Muscle of back (tissue), 3 donors: ENCODE measurements at regions not wholly inside any gene's neighbourhood (a gene's known extent, or its start where the extent isn't known, plus 50 kb on each side); places are given as distances from the start of the nearest gene placed in this dataset.
A peak's percentile ranks its signal among the peaks of the same experiment; 100 is the strongest.
"Not testable (repeated sequence)": the region's sequence is repeated elsewhere in the genome, so short reads cannot be mapped to it uniquely, and the experiment has no call there.

ENCODE experiments used
- DNase-seq, 3 donors: peaks; one replicate each; pipeline versions ENCODE4 v3.0.0 to v3.0.0-alpha.2; 2013

DNA sequence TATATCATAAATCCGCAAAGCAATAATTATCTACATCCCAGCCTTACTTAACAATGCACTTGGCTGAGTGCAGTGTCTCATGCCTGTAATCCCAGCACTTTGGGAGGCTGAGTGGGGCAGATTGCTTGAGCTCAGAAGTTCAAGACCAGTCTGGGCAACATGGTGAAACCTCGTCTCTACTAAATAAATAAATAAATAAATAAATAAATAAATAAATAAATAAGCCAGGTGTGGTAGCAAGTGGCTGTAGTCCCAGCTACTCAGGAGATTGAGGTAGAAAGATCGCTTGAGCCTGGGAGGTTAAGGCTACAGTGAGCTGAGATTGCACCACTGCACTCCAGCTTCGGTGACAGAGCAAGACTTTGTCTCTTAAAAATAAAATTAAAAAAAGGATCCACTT is 898.1 kb downstream of the DNAJB9 start:
- not testable (repeated sequence) for DNase-seq

DNA sequence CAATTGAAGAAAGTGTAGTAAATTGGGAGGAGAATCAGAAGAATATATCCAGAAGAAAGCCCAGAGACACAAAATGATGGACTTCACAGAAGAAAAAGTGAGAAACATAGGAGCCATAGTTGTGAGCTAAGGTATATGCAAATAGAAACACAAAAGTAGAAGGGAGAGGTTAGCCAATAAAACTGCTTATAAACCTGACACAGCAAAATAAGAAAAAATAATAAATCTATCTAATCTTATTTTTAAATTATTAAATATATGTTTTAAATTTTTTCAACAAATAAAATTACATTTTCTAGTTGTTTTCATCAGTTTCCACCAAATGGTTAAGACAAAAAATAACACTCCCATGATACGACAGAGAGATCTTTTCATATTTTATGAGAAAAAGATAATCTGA is 903.5 kb downstream of the DNAJB9 start:
- DNase-seq: no peak

DNA sequence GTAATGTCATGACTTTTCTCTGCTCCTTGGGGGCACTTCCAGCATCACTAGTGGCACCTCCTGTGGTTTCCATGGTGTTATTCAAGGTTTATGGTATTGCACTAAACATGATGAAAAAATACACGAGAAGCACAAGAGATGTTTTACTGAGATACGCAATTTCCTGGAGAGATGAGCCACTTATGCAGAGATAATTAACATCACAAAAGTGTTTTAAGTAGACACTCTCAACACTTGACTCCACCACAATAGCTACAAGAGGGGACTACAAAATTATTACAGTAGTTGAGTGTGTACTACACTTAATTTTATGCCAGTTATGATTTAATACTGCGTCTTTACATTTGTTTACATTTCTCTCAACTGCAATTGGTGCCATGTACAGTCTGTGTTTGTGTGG is 906.7 kb downstream of the DNAJB9 start:
- DNase-seq: no peak

DNA sequence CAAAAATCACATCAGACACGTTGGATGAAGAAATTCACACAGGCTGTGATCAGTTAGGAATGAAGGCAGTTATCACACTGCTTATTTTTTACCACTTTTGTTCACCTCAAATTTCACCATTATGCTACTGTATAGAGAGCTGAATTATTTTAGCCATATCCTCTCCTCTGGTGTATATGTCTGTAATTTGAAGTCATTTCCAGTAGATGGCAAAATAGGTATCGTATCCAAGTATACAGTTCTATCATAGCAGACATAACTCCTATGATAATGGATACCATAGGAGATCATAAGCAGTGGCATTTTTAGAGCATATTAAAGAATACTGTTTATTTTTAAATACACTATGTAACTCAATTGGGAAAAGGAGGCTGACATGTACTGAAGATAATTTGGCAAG is 909.7 kb downstream of the DNAJB9 start:
- peak in 1 of 3 donors; percentile 13 for DNase-seq

DNA sequence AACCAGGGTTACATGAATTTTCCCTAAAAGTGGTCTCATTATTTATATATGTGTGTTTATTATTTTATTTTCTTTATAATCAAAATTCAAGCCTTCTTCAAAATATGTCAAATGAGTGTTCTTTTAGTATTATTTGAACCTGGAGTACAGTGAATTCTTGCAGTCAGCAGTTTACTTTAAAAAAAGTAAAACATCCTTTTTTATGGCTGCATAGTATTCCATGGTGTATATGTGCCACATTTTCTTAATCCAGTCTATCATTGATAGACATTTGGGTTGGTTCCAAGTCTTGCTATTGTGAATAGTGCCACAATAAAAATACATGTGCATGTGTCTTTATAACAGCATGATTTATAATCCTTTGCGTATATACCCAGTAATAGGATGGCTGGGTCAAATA is 920.9 kb downstream of the DNAJB9 start:
- DNase-seq: not testable (repeated sequence)

DNA sequence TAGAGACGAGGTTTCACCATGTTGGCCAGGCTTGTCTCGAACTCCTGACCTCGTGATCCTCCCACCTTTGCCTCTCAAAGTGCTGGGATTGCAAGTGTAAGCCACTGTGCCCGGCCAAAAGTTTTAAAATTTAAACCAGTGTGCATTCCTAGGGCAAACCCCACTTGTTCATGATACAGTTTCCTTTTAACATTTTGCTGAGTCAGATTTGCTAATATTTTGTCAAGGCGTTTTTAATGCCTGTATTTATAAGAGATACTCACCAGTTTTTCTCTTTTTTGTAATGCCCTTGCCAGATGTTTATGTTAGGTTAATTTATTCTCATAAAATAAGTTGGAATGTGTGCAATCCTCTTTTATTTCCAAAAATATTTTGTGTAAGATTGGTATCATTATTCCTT is 927.4 kb downstream of the DNAJB9 start:
- DNase-seq: no peak

DNA sequence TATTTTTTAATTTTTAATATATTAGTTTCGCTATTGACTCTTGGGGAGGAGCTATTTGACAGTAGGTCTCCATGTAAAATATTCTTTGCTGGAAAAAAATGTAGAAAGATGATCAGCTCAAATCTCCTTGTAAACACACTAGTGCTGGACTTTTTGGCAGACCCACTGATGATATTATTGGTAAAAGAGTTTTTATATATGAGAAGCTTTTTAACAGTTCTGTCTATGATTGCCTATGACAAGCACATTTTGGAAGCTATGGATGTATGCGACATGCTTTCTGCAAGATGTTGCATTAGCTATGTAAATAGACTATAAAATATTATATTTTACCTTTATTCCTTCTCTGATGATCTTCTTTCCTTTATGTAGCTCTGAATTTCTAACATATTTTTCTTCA is 928.5 kb downstream of the DNAJB9 start:
- DNase-seq: no peak

DNA sequence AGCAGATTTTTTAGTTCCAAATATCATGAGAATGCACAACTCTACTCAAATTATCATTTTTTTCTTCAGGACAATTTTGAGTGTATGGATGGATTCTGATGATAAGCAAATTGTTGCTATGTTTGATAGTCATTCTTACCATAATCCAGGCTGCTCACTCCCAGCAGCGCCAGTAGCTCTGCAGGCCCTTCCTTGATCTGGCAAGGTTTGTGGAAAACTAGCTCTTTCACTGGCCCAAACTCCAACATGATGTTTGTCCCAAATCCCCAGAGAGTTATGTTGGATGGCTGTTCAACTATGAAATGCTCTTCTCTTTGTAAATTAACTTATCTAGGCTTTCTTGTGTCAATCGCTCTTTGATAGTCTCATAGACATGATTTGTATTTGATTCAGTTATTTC is 933.7 kb downstream of the DNAJB9 start:
- DNase-seq: no peak

DNA sequence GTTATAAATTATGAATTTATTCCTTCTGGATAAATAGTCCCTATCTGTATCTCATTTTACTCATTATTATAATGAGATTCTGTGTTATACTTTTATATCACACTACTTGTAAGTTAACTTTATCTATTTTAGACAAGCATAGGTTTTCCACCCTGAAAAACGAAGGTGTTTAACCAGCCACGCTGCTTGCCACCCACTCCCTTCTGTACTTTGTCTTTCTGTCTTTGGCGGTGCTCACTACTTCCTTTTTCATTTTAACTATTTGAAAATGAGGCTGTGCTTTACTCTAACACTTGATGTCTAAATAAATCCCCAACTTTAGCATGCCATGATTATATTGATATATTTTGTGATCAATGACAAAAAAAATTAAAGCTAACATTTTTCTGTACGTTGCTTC is 952.9 kb downstream of the DNAJB9 start:
- no peak for DNase-seq

DNA sequence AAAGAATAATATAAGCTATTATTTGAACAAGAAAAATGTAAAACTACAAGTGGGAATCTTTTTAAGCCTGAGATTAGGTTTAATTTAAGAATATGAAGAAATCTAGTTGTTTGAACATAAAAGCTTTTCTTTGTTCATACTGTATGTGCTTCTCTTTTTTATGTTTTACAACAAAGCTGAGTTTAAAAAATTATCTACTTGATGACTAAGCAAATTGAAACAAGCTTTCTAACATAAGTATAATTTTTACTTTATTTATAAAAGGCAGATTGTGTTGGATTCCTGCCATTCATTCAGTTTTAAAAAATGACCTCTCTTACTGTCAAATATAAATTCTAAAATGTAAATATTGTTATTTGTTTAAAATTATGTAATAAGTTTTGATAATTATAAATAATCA is 958.2 kb downstream of the DNAJB9 start:
- no peak for DNase-seq

DNA sequence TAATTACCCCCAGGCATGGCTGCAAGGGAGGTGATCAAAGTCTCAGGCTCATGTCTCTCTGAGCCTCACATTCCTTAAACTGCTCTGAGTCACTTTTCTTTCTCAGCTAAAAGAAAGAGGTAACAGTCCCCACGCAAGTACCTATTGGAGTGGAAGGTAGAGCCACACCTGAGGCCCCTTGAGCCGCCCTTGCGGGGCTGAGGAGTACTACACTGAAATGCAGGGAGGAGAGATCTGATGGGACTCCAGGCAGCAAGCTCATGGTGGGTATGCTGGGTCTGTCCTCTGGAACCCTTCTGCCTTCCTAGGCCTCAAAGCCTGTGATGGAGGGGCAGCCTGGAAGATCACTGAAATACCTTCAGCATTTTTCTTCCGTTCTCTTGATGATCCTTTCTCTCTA is 960.0 kb downstream of the DNAJB9 start:
- no peak for DNase-seq

DNA sequence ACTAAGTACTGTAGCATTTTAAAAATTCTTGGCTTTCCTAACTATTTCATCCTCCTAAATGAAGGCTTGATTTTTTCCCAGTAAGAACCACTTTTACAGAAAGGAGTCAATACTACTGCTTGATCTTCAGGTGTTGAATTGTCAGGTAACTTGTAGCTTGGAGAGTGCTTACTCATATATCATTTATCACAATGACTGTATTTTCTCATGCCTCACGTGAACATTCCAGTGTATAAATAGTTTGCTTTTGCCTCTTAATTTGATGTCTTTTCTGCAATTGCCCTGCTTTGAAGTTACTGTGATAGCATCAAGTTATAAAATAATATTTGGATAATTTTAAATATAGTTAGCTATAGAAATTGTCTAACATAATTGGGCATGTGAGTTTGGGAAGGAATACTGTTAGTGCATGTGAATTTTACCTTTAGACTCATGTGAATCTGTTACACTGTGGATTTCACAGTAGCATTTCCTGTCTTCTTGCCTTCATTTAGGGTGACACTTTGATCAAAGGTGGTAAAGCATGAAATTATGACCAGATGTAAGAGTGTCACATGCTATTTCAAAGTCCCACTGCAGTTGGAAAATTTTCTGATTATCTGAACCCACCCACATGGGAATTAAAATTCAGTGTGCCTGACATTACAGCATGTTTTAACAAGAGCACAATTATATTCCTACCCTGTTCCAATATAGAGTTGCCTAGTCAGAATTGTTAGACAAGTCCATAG is 962.8 kb downstream of the DNAJB9 start:
- no peak for DNase-seq

DNA sequence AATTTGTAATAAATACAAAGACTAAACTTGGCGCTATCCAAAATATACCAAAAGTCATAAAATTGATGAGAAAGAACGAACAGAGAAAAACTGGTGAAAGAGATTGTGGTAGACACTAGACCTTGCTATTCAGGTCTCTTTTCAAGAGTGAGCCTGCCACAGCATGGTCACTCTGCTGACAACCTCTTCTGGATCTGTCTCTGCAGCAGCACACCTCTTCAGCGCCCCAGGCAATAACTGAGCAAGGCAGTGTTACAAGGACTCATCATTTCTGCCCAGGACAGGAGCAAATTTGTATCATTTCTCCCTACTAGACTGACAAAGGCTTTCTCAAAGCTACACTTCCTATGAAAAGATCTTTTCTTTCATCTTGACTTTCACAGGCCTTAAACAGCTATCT is 976.0 kb downstream of the DNAJB9 start:
- DNase-seq: no peak

DNA sequence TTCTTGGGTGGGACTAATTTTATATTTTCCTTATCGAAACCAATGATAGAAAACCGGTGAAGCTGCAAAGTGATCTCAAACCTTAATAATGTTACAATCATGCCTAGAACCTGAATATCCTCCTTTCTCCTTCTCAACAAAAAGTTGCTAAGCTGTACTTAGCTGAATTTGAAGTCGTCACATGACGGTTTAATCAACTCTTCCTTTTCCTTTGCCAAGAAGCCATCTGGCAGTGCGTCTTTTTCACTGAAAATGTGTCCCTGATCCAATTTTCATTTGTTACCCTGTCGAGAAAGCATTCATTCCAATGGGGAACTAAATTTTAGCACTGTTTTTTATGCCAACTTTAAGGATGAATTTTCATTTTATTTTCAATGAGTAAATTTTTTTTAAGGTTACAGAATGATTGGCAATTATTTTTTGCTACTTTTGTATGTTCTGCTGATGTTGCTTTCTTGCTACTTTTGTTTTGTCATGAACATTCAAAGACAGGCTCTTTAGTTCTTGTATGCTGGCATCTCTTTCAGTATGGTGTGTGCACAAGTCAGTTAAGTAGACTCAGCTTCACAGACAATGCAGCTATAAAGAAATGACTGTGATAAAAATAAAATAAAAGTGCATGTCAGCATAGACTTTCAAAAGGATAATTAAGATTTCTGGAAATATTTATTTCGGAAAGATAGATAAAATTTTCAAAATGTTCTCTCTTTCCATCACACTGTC is 980.0 kb downstream of the DNAJB9 start:
- DNase-seq: peak; percentile 23 to 59 (median 53)

DNA sequence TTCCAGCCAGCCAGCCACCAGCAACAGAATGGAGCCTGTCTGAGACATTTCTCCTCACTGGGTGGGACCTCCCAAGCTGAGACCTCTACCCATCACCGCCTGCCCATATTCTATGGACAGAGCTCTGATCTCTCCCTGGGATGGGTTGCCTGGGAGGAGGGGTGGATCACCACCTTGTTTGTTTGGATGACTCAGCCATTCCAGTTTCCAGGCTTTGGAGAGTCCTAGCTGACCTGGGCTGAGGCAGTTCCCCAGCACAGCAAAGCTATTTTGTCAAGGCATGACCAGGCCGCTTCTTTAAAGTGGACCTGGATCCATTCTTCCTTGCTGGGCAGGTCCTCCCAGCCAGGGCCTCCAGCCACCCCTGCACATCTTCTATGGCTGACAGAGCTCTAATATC is 982.3 kb downstream of the DNAJB9 start:
- no peak for DNase-seq

DNA sequence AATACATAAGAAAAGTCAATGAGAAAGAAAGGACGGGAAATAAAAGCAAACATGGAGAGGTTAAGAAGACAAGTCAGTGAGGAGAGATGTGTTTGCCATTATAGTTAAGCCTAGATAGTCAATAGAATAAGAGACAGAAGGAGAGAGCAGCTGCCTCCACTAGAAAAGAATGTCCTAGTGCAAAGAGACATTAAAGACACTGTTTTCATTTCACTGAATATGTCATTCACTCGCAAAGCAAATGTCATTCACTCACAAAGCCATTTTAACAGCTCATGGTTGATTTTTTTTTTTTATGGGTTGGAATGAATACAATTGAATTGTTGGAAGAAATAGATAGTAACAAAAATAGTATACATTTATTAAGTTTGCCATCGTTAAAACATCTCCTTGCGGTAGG is 1007.6 kb downstream of the DNAJB9 start:
- no peak for DNase-seq

DNA sequence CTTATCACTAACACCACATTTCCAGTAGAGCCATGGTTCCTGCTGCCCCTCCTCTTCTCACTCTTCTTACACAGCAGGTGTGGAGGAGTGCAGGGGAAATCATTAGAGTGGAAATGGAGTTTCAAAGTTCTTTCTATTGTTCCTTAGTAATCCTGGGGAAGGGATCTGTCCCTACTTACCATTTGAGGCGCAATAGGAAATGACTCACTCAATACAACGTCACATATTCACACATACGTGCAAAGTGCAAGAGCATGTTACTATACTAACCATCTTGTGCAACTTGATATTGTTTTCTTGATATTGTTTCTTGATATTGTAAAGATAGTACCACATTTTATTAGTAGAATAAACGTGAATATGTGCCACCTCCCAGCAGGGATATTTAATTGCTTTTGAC is 1010.2 kb downstream of the DNAJB9 start:
- no peak for DNase-seq

DNA sequence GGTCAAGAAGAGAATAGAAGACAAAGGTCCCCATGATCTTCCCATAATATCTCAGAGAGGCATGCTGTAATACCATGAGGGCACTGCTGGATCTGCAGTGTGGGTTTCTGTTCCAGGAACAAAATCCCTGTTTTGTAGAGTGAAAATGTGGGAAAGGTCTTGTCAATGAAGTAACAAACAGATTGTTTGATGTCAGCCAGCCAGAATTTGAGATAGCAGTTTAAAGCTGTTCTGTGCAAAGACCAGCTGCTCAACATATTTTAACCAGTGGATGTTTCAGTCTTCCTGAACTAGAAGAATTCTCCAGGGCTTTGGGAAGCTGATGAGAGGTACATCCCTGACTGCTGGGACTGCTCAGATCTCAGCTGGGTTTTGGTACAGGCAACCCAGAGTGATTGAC is 1012.5 kb downstream of the DNAJB9 start:
- no peak for DNase-seq

DNA sequence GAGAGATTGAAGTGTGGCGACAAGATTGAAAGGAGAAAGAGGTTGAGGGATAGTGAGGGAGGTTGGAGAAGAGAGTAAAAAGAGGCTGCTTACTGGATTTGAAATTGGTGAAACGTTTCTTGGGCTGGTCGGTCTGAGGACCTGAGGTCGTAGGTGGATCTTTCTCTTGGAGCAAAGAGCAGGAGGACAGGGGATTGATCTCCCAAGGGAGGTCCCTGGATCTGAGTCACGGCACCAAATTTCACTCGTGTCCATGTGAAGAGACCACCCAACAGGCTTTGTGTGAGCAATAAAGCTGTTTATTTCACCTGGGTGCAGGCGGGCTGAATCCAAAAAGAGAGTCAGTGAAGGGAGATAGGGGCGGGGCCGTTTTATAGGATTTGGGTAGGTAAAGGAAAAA is 1027.3 kb downstream of the DNAJB9 start:
- not testable (repeated sequence) for DNase-seq

DNA sequence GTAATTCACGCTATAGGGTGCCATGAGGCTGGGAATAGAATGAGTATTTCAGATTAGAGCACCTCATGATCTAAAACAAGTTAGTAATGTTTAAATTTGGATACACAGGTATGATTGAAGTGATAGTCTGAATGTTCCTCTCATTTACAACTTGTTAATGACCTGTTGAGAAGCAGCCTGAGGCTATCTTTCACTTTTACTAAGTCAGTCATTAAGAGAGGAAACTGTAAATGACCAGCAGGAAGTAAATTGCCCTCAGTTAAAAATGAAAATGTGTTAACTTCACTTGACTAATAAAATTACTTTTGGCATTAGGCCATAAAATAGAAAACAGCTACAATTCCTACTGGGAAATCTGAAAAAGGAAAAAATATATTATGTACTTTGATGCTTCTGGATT is 1042.0 kb downstream of the DNAJB9 start:
- no peak for DNase-seq

DNA sequence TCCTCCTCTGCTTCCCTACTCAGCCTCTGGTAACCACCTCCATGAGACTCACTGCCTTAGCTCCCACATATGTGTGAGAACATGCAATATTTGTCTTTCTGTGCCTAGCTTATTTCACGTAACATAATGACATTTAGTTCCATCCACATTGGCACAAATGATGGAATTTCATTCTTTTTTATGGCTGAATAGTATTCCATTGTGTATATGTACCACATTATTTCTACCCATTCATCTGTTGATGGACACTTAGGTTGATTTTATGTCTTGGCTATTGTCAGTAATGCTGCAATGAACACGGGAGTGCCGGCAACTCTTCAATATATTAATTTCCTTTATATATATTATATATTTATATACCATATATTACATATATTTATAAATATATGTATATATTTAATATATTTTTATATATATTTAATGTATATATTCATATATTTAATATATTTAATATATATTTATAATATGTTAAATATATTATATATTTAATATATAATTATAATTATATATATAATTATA is 1046.9 kb downstream of the DNAJB9 start:
- DNase-seq: no peak

DNA sequence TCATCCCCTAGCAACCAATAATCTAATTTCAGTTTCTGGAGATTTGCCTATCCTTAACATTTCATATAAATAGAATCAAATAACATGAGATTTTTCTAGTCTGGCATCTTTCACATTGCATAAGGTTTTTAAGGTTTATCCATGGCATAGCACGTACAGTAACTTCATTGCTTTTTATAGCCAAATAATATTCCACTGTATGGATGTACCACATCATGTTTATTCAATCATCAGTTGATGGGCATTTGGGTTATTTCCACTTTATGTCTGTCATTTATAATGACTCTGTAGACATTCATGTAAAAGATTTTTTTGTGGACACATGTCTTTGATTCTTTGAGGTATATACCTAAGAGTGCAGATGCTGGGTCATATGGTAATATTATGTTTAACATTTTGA is 1052.6 kb downstream of the DNAJB9 start:
- no peak for DNase-seq

DNA sequence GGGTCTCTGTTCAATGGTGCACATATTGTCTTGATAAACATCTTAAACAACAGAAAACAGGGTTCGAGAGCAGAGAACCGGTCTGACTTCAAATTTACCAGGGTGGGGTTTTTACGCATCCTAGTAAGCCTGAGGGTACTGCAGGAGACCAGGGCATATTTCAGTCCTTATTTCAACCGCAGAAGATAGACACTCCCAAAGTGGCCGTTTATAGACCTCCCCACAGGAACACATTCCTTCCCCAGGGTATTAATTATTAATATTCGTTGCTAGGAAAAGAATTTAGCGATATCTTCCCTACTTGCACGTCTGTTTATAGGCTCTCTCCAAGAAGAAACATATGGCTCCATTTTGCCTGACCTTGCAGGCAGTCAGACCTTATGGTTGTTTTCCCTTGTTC is 1063.2 kb downstream of the DNAJB9 start:
- not testable (repeated sequence) for DNase-seq

DNA sequence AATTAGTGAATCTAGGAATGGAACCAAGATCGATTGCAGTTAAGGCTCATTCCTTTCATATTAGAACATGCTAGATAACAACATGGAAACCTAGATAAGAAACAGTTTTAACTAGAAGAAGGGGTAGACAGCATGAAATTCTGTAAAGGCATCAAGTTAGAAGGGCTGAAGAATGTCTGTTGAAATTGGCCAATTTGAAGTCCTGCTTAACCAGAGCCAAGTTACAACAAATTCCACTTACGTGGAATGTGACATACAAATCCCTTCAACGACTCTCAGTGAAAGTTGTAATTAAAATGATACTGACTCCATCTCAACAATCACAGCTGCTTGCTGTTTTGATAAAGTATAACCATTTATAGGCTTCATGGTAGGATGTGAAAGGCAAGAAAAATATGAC is 1065.7 kb downstream of the DNAJB9 start:
- DNase-seq: no peak
